GM23338 (cell line): ENCODE measurements at regions not wholly inside any gene's neighbourhood (a gene's known extent, or its start where the extent isn't known, plus 50 kb on each side); places are given as distances from the start of the nearest gene placed in this dataset.

Experiments
- ATAC-seq: fragments of 200-7000 bp; cut with Tn5 transposase; 3 replicates; pipeline ENCODE4 v1.9.1; 2020
- DNase-seq: peaks from one replicate; pipeline ENCODE4 v3.0.0-alpha.2; 2015; ENCODE audit warnings: low spot score
- H2AFZ ChIP-seq: fragments of 200-600 bp; sonication (generic); 2 replicates; pipeline ENCODE4 v1.8.0; 2016; ENCODE audit warnings: antibody characterized with exemption, mild to moderate bottlenecking, moderate library complexity
- H3F3A ChIP-seq: fragments of 200-600 bp; sonication (generic); replicated peaks from 2 replicates; pipeline ENCODE4 v1.8.0; 2017; ENCODE audit warnings: antibody characterized with exemption, mixed run types, low read depth
- H3K27ac ChIP-seq: fragments of 200-600 bp; sonication (generic); 2 replicates; pipeline ENCODE4 v1.6.1; 2016; ENCODE audit warnings: low read depth
- H3K27me3 ChIP-seq: fragments of 200-600 bp; sonication (generic); 2 replicates; pipeline ENCODE4 v1.8.0; 2016; ENCODE audit warnings: mild to moderate bottlenecking, mixed run types, moderate library complexity; ENCODE audit not compliant: insufficient read depth
- H3K36me3 ChIP-seq: fragments of 200-600 bp; sonication (generic); 2 replicates; pipeline ENCODE4 v1.8.0; 2016; ENCODE audit warnings: mild to moderate bottlenecking; ENCODE audit not compliant: insufficient read depth
- H3K4me1 ChIP-seq: fragments of 200-600 bp; sonication (generic); 2 replicates; pipeline ENCODE4 v1.8.0; 2016; ENCODE audit warnings: mild to moderate bottlenecking, moderate library complexity; ENCODE audit not compliant: insufficient read depth
- H3K4me2 ChIP-seq: fragments of 200-600 bp; sonication (generic); 2 replicates; pipeline ENCODE4 v1.7.1; 2017; ENCODE audit warnings: mixed run types
- H3K4me3 ChIP-seq: fragments of 200-600 bp; sonication (generic); 2 replicates; pipeline ENCODE4 v1.6.1; 2016; ENCODE audit warnings: mixed run types
- H3K79me2 ChIP-seq: fragments of 200-600 bp; sonication (generic); replicated peaks from 2 replicates; pipeline ENCODE4 v1.8.0; 2017; ENCODE audit warnings: mild to moderate bottlenecking; ENCODE audit not compliant: insufficient read depth
- H3K9me2 ChIP-seq: fragments of 200-600 bp; sonication (generic); 2 replicates; pipeline ENCODE4 v1.8.0; 2017; ENCODE audit not compliant: insufficient read depth
- H4K20me1 ChIP-seq: fragments of 200-600 bp; sonication (generic); replicated peaks from 2 replicates; pipeline ENCODE4 v1.8.0; 2017; ENCODE audit warnings: mild to moderate bottlenecking; ENCODE audit not compliant: insufficient read depth
- H3K27ac Mint-ChIP-seq: 2 replicates; pipeline ENCODE4 v1.8.0; 2020; ENCODE audit warnings: inconsistent platforms, mild to moderate bottlenecking, moderate library complexity, mixed read lengths
- H3K27me3 Mint-ChIP-seq: 3 replicates; pipeline ENCODE4 v1.8.0; 2022; ENCODE audit warnings: low read depth, mild to moderate bottlenecking, moderate library complexity, mixed read lengths, inconsistent platforms; ENCODE audit not compliant: insufficient read depth, poor library complexity
- H3K36me3 Mint-ChIP-seq: 3 replicates; pipeline ENCODE4 v1.8.0; 2021; ENCODE audit warnings: low read depth, mild to moderate bottlenecking, inconsistent platforms, moderate library complexity, mixed read lengths
- H3K4me1 Mint-ChIP-seq: 3 replicates; pipeline ENCODE4 v1.8.0; 2020; ENCODE audit warnings: mild to moderate bottlenecking, inconsistent platforms, mixed read lengths
- H3K4me3 Mint-ChIP-seq: 3 replicates; pipeline ENCODE4 v1.8.0; 2021; ENCODE audit warnings: moderate library complexity, mild to moderate bottlenecking, inconsistent platforms, mixed read lengths
- H3K9me3 Mint-ChIP-seq: 3 replicates; pipeline ENCODE4 v1.8.0; 2020; ENCODE audit warnings: moderate library complexity, mild to moderate bottlenecking, inconsistent platforms, mixed read lengths
- CREB1 ChIP-seq: fragments of 250-450 bp; sonication (Bioruptor Pico); IDR thresholded peaks from 2 replicates; pipeline ENCODE4 v1.5.0; 2020; ENCODE audit warnings: low read depth, mild to moderate bottlenecking, moderate library complexity
- EZH2 ChIP-seq: fragments of 200-600 bp; sonication (generic); IDR thresholded peaks from one replicate; pipeline ENCODE4 v1.8.0; 2017; ENCODE audit warnings: antibody characterized with exemption, mild to moderate bottlenecking, low read depth; ENCODE audit not compliant: unreplicated experiment
- EZH2phosphoT487 ChIP-seq: fragments of 200-600 bp; sonication (generic); IDR thresholded peaks from one replicate; pipeline ENCODE4 v1.8.1; 2018; ENCODE audit warnings: antibody characterized with exemption; ENCODE audit not compliant: unreplicated experiment
- JUNB ChIP-seq: IDR thresholded peaks from one replicate; pipeline ENCODE4 v1.6.1; 2016; ENCODE audit warnings: antibody characterized with exemption; ENCODE audit not compliant: unreplicated experiment
- NANOG ChIP-seq: IDR thresholded peaks from 2 replicates; pipeline ENCODE4 v1.6.1; 2016; ENCODE audit warnings: antibody characterized with exemption, borderline replicate concordance
- POLR2AphosphoS5 ChIP-seq: IDR thresholded peaks from 2 replicates; pipeline ENCODE4 v1.6.1; 2016; ENCODE audit warnings: antibody characterized with exemption, low read depth
- STAT1 ChIP-seq: IDR thresholded peaks from one replicate; pipeline ENCODE4 v1.6.1; 2016; ENCODE audit warnings: antibody characterized with exemption; ENCODE audit not compliant: unreplicated experiment
- ZNF114 ChIP-seq: fragments of 250-450 bp; sonication (Bioruptor Pico); IDR thresholded peaks from 2 replicates; pipeline ENCODE4 v1.5.0; 2020; ENCODE audit warnings: mild to moderate bottlenecking, moderate library complexity
- ZNF331 ChIP-seq: fragments of 250-450 bp; sonication (Bioruptor Pico); IDR thresholded peaks from 2 replicates; pipeline ENCODE4 v1.5.0; 2020; ENCODE audit warnings: low read depth, mild to moderate bottlenecking, moderate library complexity
- TF ChIP-seq, protein P1 (sequence below): IDR thresholded peaks from one replicate; pipeline ENCODE4 v1.6.1; 2018; ENCODE audit warnings: antibody characterized with exemption; ENCODE audit not compliant: unreplicated experiment
- TF ChIP-seq, protein P2 (sequence below): fragments of 250-450 bp; sonication (Bioruptor Pico); IDR thresholded peaks from 2 replicates; pipeline ENCODE4 v1.5.0; 2020; ENCODE audit warnings: mild to moderate bottlenecking, moderate library complexity
- TF ChIP-seq, protein P3 (sequence below), 2 experiments: fragments of 200-600 bp in 1 of 2; sonication (generic) in 1 of 2; conservative IDR thresholded peaks; 2 replicates each; pipeline versions ENCODE4 v1.5.1 to v1.6.1; 2016 to 2017; ENCODE audit warnings: antibody characterized with exemption in 2 of 2, low read depth in 2 of 2, mild to moderate bottlenecking in 2 of 2, moderate library complexity in 1 of 2
- TF ChIP-seq, protein P4 (sequence below): IDR thresholded peaks from 2 replicates; pipeline ENCODE4 v1.6.1; 2016; ENCODE audit warnings: antibody characterized with exemption

DNA sequence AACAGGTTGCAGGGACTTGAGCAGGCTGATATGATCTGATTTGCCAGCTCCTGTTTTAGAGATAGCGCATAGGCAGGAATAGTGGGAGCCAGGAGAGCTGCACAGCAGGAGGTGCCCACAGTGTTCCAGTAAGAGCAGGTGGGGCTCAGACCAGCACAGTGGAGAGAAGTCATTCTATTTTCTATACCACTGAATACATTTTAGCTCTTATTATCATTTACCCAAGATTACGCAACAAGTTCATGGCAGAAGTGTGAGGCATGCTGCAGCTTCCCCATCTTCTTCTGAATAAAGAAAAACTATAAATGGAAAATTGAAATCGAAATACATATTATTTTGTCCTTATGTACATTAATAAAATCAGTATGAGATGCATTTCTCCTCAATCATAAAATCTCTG lies 114.7 kb upstream of the EDNRA start:
- H3K9me3 Mint-ChIP-seq = no peaks in the 10 kb centered on the region
- TF ChIP-seq, protein P1, sequence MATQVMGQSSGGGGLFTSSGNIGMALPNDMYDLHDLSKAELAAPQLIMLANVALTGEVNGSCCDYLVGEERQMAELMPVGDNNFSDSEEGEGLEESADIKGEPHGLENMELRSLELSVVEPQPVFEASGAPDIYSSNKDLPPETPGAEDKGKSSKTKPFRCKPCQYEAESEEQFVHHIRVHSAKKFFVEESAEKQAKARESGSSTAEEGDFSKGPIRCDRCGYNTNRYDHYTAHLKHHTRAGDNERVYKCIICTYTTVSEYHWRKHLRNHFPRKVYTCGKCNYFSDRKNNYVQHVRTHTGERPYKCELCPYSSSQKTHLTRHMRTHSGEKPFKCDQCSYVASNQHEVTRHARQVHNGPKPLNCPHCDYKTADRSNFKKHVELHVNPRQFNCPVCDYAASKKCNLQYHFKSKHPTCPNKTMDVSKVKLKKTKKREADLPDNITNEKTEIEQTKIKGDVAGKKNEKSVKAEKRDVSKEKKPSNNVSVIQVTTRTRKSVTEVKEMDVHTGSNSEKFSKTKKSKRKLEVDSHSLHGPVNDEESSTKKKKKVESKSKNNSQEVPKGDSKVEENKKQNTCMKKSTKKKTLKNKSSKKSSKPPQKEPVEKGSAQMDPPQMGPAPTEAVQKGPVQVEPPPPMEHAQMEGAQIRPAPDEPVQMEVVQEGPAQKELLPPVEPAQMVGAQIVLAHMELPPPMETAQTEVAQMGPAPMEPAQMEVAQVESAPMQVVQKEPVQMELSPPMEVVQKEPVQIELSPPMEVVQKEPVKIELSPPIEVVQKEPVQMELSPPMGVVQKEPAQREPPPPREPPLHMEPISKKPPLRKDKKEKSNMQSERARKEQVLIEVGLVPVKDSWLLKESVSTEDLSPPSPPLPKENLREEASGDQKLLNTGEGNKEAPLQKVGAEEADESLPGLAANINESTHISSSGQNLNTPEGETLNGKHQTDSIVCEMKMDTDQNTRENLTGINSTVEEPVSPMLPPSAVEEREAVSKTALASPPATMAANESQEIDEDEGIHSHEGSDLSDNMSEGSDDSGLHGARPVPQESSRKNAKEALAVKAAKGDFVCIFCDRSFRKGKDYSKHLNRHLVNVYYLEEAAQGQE = no peak
- TF ChIP-seq EZH2phosphoT487 = no peak
- TF ChIP-seq EZH2 = no peak
- TF ChIP-seq ZNF114 (CRISPR knock-in tag) = no peak
- TF ChIP-seq, protein P2, sequence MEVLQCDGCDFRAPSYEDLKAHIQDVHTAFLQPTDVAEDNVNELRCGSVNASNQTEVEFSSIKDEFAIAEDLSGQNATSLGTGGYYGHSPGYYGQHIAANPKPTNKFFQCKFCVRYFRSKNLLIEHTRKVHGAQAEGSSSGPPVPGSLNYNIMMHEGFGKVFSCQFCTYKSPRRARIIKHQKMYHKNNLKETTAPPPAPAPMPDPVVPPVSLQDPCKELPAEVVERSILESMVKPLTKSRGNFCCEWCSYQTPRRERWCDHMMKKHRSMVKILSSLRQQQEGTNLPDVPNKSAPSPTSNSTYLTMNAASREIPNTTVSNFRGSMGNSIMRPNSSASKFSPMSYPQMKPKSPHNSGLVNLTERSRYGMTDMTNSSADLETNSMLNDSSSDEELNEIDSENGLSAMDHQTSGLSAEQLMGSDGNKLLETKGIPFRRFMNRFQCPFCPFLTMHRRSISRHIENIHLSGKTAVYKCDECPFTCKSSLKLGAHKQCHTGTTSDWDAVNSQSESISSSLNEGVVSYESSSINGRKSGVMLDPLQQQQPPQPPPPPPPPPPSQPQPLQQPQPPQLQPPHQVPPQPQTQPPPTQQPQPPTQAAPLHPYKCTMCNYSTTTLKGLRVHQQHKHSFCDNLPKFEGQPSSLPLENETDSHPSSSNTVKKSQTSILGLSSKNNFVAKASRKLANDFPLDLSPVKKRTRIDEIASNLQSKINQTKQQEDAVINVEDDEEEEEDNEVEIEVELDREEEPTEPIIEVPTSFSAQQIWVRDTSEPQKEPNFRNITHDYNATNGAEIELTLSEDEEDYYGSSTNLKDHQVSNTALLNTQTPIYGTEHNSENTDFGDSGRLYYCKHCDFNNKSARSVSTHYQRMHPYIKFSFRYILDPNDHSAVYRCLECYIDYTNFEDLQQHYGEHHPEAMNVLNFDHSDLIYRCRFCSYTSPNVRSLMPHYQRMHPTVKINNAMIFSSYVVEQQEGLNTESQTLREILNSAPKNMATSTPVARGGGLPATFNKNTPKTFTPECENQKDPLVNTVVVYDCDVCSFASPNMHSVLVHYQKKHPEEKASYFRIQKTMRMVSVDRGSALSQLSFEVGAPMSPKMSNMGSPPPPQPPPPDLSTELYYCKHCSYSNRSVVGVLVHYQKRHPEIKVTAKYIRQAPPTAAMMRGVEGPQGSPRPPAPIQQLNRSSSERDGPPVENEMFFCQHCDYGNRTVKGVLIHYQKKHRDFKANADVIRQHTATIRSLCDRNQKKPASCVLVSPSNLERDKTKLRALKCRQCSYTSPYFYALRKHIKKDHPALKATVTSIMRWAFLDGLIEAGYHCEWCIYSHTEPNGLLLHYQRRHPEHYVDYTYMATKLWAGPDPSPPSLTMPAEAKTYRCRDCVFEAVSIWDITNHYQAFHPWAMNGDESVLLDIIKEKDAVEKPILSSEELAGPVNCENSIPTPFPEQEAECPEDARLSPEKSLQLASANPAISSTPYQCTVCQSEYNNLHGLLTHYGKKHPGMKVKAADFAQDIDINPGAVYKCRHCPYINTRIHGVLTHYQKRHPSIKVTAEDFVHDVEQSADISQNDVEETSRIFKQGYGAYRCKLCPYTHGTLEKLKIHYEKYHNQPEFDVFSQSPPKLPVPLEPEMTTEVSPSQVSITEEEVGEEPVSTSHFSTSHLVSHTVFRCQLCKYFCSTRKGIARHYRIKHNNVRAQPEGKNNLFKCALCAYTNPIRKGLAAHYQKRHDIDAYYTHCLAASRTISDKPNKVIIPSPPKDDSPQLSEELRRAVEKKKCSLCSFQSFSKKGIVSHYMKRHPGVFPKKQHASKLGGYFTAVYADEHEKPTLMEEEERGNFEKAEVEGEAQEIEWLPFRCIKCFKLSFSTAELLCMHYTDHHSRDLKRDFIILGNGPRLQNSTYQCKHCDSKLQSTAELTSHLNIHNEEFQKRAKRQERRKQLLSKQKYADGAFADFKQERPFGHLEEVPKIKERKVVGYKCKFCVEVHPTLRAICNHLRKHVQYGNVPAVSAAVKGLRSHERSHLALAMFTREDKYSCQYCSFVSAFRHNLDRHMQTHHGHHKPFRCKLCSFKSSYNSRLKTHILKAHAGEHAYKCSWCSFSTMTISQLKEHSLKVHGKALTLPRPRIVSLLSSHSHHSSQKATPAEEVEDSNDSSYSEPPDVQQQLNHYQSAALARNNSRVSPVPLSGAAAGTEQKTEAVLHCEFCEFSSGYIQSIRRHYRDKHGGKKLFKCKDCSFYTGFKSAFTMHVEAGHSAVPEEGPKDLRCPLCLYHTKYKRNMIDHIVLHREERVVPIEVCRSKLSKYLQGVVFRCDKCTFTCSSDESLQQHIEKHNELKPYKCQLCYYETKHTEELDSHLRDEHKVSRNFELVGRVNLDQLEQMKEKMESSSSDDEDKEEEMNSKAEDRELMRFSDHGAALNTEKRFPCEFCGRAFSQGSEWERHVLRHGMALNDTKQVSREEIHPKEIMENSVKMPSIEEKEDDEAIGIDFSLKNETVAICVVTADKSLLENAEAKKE = no peak
- TF ChIP-seq CREB1 = no peak
- no peak for TF ChIP-seq ZNF331 (CRISPR knock-in tag)
- TF ChIP-seq POLR2AphosphoS5 = no peak
- TF ChIP-seq, protein P3, sequence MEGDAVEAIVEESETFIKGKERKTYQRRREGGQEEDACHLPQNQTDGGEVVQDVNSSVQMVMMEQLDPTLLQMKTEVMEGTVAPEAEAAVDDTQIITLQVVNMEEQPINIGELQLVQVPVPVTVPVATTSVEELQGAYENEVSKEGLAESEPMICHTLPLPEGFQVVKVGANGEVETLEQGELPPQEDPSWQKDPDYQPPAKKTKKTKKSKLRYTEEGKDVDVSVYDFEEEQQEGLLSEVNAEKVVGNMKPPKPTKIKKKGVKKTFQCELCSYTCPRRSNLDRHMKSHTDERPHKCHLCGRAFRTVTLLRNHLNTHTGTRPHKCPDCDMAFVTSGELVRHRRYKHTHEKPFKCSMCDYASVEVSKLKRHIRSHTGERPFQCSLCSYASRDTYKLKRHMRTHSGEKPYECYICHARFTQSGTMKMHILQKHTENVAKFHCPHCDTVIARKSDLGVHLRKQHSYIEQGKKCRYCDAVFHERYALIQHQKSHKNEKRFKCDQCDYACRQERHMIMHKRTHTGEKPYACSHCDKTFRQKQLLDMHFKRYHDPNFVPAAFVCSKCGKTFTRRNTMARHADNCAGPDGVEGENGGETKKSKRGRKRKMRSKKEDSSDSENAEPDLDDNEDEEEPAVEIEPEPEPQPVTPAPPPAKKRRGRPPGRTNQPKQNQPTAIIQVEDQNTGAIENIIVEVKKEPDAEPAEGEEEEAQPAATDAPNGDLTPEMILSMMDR (conservative IDR thresholded peaks at IDR 0.05; ENCODE audit: low read depth in 2 of 2) = no peak
- TF ChIP-seq NANOG = no peak
- no peak for TF ChIP-seq JUNB
- TF ChIP-seq, protein P4, sequence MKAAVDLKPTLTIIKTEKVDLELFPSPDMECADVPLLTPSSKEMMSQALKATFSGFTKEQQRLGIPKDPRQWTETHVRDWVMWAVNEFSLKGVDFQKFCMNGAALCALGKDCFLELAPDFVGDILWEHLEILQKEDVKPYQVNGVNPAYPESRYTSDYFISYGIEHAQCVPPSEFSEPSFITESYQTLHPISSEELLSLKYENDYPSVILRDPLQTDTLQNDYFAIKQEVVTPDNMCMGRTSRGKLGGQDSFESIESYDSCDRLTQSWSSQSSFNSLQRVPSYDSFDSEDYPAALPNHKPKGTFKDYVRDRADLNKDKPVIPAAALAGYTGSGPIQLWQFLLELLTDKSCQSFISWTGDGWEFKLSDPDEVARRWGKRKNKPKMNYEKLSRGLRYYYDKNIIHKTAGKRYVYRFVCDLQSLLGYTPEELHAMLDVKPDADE = no peak
- no peak for TF ChIP-seq STAT1
- no peak overlapping the region for H3K4me3 Mint-ChIP-seq
- H3K27ac ChIP-seq = no peak overlapping the region
- H3K27me3 Mint-ChIP-seq = no peaks in the 10 kb centered on the region
- H3K9me2 ChIP-seq = no peaks in the 10 kb centered on the region
- H3K4me2 ChIP-seq = no peak overlapping the region
- no peaks in the 10 kb centered on the region for H3K27me3 ChIP-seq
- peak overlapping the region; percentile 59; the same call in 1 of the 2 replicates for H2AFZ ChIP-seq
- ATAC-seq = no peak
- no peak overlapping the region for H3K4me3 ChIP-seq
- no peaks in the 10 kb centered on the region for H3K36me3 Mint-ChIP-seq
- H3K4me1 ChIP-seq = no peaks in the 10 kb centered on the region
- no peaks in the 10 kb centered on the region for H3K4me1 Mint-ChIP-seq
- H3K36me3 ChIP-seq = no peaks in the 10 kb centered on the region
- H4K20me1 ChIP-seq = no peaks in the 10 kb centered on the region
- DNase-seq = no peak
- H3K27ac Mint-ChIP-seq = no peak overlapping the region
- H3F3A ChIP-seq = no peaks in the 10 kb centered on the region
- no peaks in the 10 kb centered on the region for H3K79me2 ChIP-seq
